Kidney (tissue), 13 donors: ENCODE measurements at regions not wholly inside any gene's neighbourhood (a gene's known extent, or its start where the extent isn't known, plus 50 kb on each side); places are given as distances from the start of the nearest gene placed in this dataset.

Experiments
- DNase-seq, 5 donors: peaks; one replicate each; pipeline ENCODE4 v3.0.0-alpha.2; 2013 to 2020
- FAIRE-seq: peaks from 2 replicates; lab custom pipeline; 2012; peaks lifted over from hg19 to GRCh38; lab: Jason Lieb, UNC
- H3K27ac ChIP-seq, 2 donors: one replicate each; pipeline ENCODE4 v1.7.0; 2013; ENCODE audit warnings: low read depth in 2 of 2, low read length in 2 of 2, inconsistent platforms in 1 of 2
- H3K27me3 ChIP-seq: one replicate; pipeline ENCODE4 v1.7.1; 2013; ENCODE audit warnings: low read length, inconsistent platforms; ENCODE audit not compliant: control insufficient read depth, insufficient read depth
- H3K36me3 ChIP-seq, 3 donors: one replicate each; pipeline versions ENCODE4 v1.7.0 to v1.7.1; 2013; ENCODE audit warnings: low read length in 3 of 3, control low read depth in 1 of 3, inconsistent platforms in 1 of 3; ENCODE audit not compliant: insufficient read depth in 3 of 3, control insufficient read depth in 2 of 3
- H3K4me1 ChIP-seq, 3 donors: one replicate each; pipeline versions ENCODE4 v1.7.0 to v1.7.1; 2013; ENCODE audit warnings: low read length in 3 of 3, inconsistent platforms in 1 of 3, low read depth in 1 of 3; ENCODE audit not compliant: control insufficient read depth in 2 of 3, insufficient read depth in 2 of 3
- H3K4me3 ChIP-seq, 3 donors: one replicate each; pipeline versions ENCODE4 v1.7.0 to v1.8.1; 2013; ENCODE audit warnings: low read length in 3 of 3, control low read depth in 1 of 3, inconsistent platforms in 1 of 3
- H3K9ac ChIP-seq, 3 donors: one replicate each; pipeline versions ENCODE4 v1.7.0 to v1.7.1; 2013; ENCODE audit warnings: low read length in 3 of 3, control low read depth in 1 of 3, inconsistent platforms in 1 of 3
- H3K9me3 ChIP-seq, 3 donors: one replicate each; pipeline versions ENCODE4 v1.7.0 to v1.7.1; 2013; ENCODE audit warnings: low read length in 3 of 3, control low read depth in 1 of 3, inconsistent platforms in 1 of 3; ENCODE audit not compliant: control insufficient read depth in 2 of 3, insufficient read depth in 1 of 3
- CTCF ChIP-seq: IDR thresholded peaks from 3 replicates; pipeline ENCODE4 v1.5.1; 2012; ENCODE audit warnings: mild to moderate bottlenecking, moderate library complexity, borderline replicate concordance; ENCODE audit not compliant: insufficient read depth; ENCODE audit errors: extremely low read depth
- intact Hi-C: fragments of 100-400 bp; cut with DNase I; formaldehyde crosslinking; loops from one replicate; pipeline ENCODE4 v1.11.1; 2022
- donor health status: control.
- donor health status: control.
- donor health status: control.
- donor health status: control.
- donor health status: control.
- donor health status: DM: yes; HTN: yes; CAD: no.
- donor health status: Normal renal cell carcinoma (clear cell type).

DNA sequence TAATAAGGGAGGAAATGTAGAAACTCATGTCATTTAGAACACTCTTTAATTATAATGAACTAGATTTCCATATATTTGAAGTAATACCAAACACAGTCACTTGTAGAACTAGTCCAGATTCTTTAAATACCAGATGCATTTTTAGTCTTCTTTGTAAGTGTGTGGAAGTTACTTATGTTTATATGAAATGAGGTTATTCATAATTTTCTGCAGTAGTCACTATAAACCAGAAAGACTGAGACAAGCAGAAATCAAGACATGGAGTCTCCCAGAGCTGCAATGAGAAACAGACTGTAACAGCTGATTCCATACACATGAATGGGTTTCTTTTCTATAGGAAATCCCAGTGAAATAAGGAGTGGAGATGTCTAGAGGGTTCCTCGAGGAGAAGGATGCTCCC, 216.6 kb upstream of the ZP4 start:
- no peak for TF ChIP-seq CTCF
- Histone ChIP-seq H3K4me1 (no peaks in the 10 kb centered on the region), H3K36me3 (no peaks in the 10 kb centered on the region), H3K27me3 (no peaks in the 10 kb centered on the region), H3K9ac (no peak overlapping the region), H3K9me3 (no peaks in the 10 kb centered on the region), H3K4me3 (no peak overlapping the region), H3K27ac (no peak overlapping the region)
- DNase-seq, result no peak
- no peak for FAIRE-seq
- intact Hi-C loops, result no loop called here

GRCh38 chr1:238104752-238105151, 214.0 kb upstream of the ZP4 start:
- Histone ChIP-seq H3K9ac (no peak overlapping the region), H3K9me3 (no peaks in the 10 kb centered on the region), H3K27me3 (no peaks in the 10 kb centered on the region), H3K4me3 (no peak overlapping the region), H3K36me3 (no peaks in the 10 kb centered on the region), H3K27ac (no peak overlapping the region), H3K4me1 (no peaks in the 10 kb centered on the region)
- FAIRE-seq, result no peak
- TF ChIP-seq CTCF, result no peak
- no peak for DNase-seq
- intact Hi-C loops, result no loop called here

- Histone ChIP-seq H3K27ac (no peak overlapping the region), H3K27me3 (no peaks in the 10 kb centered on the region), H3K4me3 (no peak overlapping the region), H3K36me3 (no peaks in the 10 kb centered on the region), H3K9ac (no peak overlapping the region), H3K9me3 (no peaks in the 10 kb centered on the region), H3K4me1 (no peaks in the 10 kb centered on the region)
- no peak for FAIRE-seq
- intact Hi-C loops, result no loop called here
- TF ChIP-seq CTCF, result no peak
- DNase-seq, result no peak
Measured at GRCh38 chr1:238101923-238102322, 211.2 kb upstream of the ZP4 start.

- TF ChIP-seq CTCF, result no peak
- FAIRE-seq, result no peak
- DNase-seq, result no peak
Measured at GRCh38 chr1:238099871-238100270, 209.1 kb upstream of the ZP4 start.

More at GRCh38 chr1:238099871-238100270, 209.1 kb upstream of the ZP4 start:
- Histone ChIP-seq H3K27ac (no peak overlapping the region), H3K9ac (no peak overlapping the region), H3K27me3 (no peaks in the 10 kb centered on the region), H3K4me3 (no peak overlapping the region), H3K36me3 (no peaks in the 10 kb centered on the region), H3K4me1 (no peaks in the 10 kb centered on the region), H3K9me3 (no peaks in the 10 kb centered on the region)
- intact Hi-C loops, result no loop called here
